Epidermal melanocyte (primary cell): ENCODE measurements at regions not wholly inside any gene's neighbourhood (a gene's known extent, or its start where the extent isn't known, plus 50 kb on each side); places are given as distances from the start of the nearest gene placed in this dataset.
A peak's percentile ranks its signal among the peaks of the same experiment; 100 is the strongest.

Experiments
- DNase-seq: peaks from one replicate; pipeline ENCODE4 v3.0.0; 2011; ENCODE audit warnings: low spot score; ENCODE audit not compliant: insufficient read length

GRCh38 chr5:74576941-74577456 lies 63.5 kb downstream of the ENC1 start:
- DNase-seq = no peak

GRCh38 chr5:74575741-74576538 lies 64.6 kb downstream of the ENC1 start:
- DNase-seq = peak; percentile 26

- DNase-seq = no peak
Observed at GRCh38 chr5:74570250-74570649, 70.3 kb downstream of the ENC1 start.

- DNase-seq = no peak
Observed at GRCh38 chr5:74567411-74567995, 73.0 kb downstream of the ENC1 start.

GRCh38 chr5:74562122-74562521 lies 78.4 kb downstream of the ENC1 start:
- no peak for DNase-seq

- DNase-seq = no peak
Observed at GRCh38 chr5:74560245-74560644, 80.3 kb downstream of the ENC1 start.

- DNase-seq = peak; percentile 49
Observed at GRCh38 chr5:74556631-74557595, 83.6 kb downstream of the ENC1 start.

- no peak for DNase-seq
Observed at GRCh38 chr5:74556006-74556405, 84.5 kb downstream of the ENC1 start.

GRCh38 chr5:74552101-74552500 lies 88.4 kb downstream of the ENC1 start:
- DNase-seq = no peak

GRCh38 chr5:74550927-74551326 lies 89.6 kb downstream of the ENC1 start:
- DNase-seq = no peak

- no peak for DNase-seq
Observed at GRCh38 chr5:74549384-74549783, 91.1 kb downstream of the ENC1 start.

- DNase-seq = no peak
Observed at GRCh38 chr5:74546796-74547195, 93.7 kb downstream of the ENC1 start.

- DNase-seq = no peak
Observed at GRCh38 chr5:74544811-74545210, 95.7 kb downstream of the ENC1 start.

- no peak for DNase-seq
Observed at GRCh38 chr5:74543162-74543995, 97.1 kb downstream of the ENC1 start.

GRCh38 chr5:74542482-74542881 lies 98.0 kb downstream of the ENC1 start:
- DNase-seq = no peak

GRCh38 chr5:74541381-74541781 lies 99.1 kb downstream of the ENC1 start:
- DNase-seq = no peak

- DNase-seq = no peak
Observed at GRCh38 chr5:74540622-74541021, 99.9 kb downstream of the ENC1 start.

- DNase-seq = no peak
Observed at GRCh38 chr5:74539986-74540385, 100.5 kb downstream of the ENC1 start.

GRCh38 chr5:74538206-74538661 lies 102.3 kb downstream of the ENC1 start:
- no peak for DNase-seq

- no peak for DNase-seq
Observed at GRCh38 chr5:74536658-74537057, 103.9 kb downstream of the ENC1 start.

GRCh38 chr5:74535926-74536325 lies 104.6 kb downstream of the ENC1 start:
- no peak for DNase-seq
